ENCODE measurements at regions not wholly inside any gene's neighbourhood (a gene's known extent, or its start where the extent isn't known, plus 50 kb on each side); places are given as distances from the start of the nearest gene placed in this dataset.

DNA sequence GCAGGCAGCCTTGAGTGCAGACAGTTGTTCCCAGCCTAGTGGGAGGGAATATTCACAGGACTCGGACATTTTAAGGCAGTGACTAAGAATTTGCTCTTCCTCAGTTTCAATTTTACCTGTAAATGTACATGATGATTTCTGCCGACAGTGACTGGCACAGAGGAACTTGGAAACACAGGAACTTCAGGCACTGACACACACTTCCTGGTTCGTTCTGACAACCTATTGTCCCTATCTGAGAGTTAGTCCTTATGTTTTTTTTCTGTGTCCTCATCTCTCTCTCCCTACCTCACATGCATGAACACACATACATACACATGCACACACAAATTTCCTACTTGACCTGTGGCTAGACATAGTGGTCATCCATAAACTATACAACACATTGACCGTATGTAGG lies 89.4 kb upstream of the CD180 start:
- Histone ChIP-seq H3K27me3 (ENCODE audit: control insufficient read depth, insufficient read depth, low read length) (no peaks in the 10 kb centered on the region), H3K4me1 (ENCODE audit: control insufficient read depth, insufficient read depth, low read length) (no peaks in the 10 kb centered on the region), H3K27ac (ENCODE audit: low read depth, low read length) (no peak overlapping the region), H3K9me3 (ENCODE audit: control insufficient read depth, insufficient read depth, low read length) (no peaks in the 10 kb centered on the region), H3K9ac (ENCODE audit: low read depth, low read length) (no peak overlapping the region), H3K4me3 (ENCODE audit: low read depth, low read length) (no peak overlapping the region), H3K36me3 (ENCODE audit: control insufficient read depth, insufficient read depth, low read length) (no peaks in the 10 kb centered on the region)

DNA sequence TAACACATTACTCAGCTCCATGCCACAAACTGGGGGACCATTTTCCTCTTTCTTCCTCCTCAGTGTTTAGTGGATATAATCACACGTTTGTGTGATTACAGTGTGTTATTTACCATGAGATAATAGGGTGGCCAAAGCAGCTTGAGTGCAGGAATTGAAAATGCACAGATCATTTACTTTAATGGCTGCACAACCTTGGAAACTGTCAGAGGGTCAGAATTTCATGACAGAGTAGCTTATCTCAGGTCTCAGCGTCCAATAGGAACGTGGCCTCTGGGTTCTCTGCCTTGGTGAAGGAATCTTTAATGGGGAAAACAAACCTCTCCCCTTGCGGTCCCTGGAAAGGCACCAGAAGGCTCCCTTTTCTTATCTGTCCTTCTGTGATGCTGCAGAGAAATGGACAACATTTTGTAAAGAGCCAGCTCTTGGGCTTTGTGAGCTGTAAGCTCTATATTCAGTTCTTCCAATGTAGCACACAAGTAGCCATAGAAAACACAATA lies 87.4 kb upstream of the CD180 start:
- no peak overlapping the region for H3K9ac ChIP-seq (ENCODE audit: low read depth, low read length)
- no peak overlapping the region for H3K27ac ChIP-seq (ENCODE audit: low read depth, low read length)
- H3K27me3 ChIP-seq (ENCODE audit: control insufficient read depth, insufficient read depth, low read length) = no peaks in the 10 kb centered on the region
- H3K4me1 ChIP-seq (ENCODE audit: control insufficient read depth, insufficient read depth, low read length) = no peaks in the 10 kb centered on the region
- no peaks in the 10 kb centered on the region for H3K36me3 ChIP-seq (ENCODE audit: control insufficient read depth, insufficient read depth, low read length)
- H3K4me3 ChIP-seq (ENCODE audit: low read depth, low read length) = no peak overlapping the region
- H3K9me3 ChIP-seq (ENCODE audit: control insufficient read depth, insufficient read depth, low read length) = 0 out of 2 replicates have a peak, but pooled peaks cover 4% of the 10 kb centered on the region

DNA sequence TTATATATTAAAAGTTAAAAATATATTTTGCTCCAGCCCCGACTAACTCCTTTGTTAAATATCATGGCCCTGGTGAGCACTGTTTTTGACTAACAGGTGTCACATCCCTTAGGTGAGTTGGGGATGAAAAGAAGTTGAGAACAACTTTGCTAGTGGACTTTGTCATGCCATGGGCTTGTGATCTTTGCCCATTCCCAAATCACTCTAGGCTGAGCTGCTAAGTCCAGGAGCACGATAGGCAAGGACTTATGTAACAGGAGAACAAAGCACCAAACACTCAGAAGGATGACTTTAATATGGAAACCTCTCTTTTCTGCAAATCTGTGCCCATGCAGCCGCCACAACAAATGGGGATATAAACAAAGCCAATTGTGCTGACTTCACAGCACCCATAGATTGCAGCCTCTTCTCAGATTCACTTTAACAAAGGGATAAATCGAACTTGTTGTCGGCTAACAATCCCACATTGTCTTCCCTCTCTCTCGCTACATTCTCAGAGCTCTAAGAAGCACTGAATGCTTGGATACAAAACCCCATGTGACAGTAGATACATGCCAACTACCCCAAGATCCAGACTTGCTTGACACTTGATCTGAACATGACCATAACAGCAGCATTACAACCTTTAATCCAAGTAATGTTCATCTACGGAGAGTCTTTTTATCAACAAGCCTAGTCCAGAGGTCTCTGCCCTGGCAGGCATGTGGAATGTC lies 86.8 kb upstream of the CD180 start:
- Histone ChIP-seq H3K27me3 (ENCODE audit: control insufficient read depth, insufficient read depth, low read length) (no peaks in the 10 kb centered on the region), H3K4me3 (ENCODE audit: low read depth, low read length) (no peak overlapping the region), H3K9me3 (ENCODE audit: control insufficient read depth, insufficient read depth, low read length) (peaks cover 10% of the 10 kb centered on the region), H3K9ac (ENCODE audit: low read depth, low read length) (no peak overlapping the region), H3K36me3 (ENCODE audit: control insufficient read depth, insufficient read depth, low read length) (no peaks in the 10 kb centered on the region), H3K27ac (ENCODE audit: low read depth, low read length) (no peak overlapping the region), H3K4me1 (ENCODE audit: control insufficient read depth, insufficient read depth, low read length) (no peaks in the 10 kb centered on the region)

DNA sequence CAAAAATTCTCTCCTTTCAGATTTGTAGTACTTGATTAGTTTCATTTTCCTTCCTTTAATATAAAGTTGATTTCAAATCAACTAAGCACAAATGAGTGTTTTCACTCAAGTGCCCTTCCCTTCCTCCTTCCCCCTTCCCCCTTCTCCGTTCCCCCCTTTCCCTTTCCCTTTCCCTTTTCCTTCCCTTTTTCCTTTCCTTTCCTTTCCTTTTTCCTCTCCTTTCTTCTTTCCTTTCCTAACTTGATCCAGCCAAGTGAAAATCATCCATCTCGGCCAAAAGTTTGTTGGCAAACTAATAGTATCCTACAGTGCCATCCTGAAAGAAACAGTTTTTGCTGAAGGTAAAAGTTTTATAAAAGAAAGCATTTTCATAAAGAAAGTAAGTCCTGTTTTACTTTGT lies 85.3 kb upstream of the CD180 start:
- Histone ChIP-seq H3K36me3 (ENCODE audit: control insufficient read depth, insufficient read depth, low read length) (no peaks in the 10 kb centered on the region), H3K27ac (ENCODE audit: low read depth, low read length) (no peak overlapping the region), H3K27me3 (ENCODE audit: control insufficient read depth, insufficient read depth, low read length) (no peaks in the 10 kb centered on the region), H3K4me1 (ENCODE audit: control insufficient read depth, insufficient read depth, low read length) (no peaks in the 10 kb centered on the region), H3K9ac (ENCODE audit: low read depth, low read length) (no peak overlapping the region), H3K9me3 (ENCODE audit: control insufficient read depth, insufficient read depth, low read length) (peaks cover 16% of the 10 kb centered on the region), H3K4me3 (ENCODE audit: low read depth, low read length) (no peak overlapping the region)

DNA sequence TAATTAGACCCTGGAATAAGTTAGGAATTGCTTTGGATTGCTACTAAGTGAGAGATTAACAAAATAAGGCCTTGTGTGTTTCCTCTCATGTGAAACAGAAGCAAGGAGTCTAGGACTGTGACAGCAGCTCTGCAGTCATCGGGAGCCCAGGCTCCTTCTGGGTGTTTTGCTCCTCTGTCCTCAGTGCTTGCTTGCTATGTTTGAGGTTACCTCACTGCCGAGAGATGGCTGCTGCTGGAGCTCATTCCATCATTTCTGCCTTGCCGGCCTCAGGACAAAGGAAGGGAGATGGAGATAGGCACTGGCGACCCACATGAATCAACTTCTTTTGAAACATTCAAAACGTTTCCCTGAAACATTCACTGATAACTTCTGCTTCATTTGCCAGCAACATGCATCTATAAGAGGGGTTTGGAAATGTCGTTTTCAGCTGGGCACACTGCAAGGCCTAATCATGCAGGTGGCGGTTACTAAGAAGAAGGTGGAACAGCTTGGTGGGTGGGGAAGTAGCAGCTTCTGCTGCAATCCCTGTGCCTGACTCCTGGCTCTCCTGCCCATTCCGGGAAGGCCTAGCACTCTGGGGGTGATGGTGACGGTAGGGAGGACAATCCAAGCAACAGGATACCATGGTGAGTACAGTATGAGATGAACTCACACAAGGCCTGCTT lies 77.2 kb upstream of the CD180 start:
- no peak overlapping the region for H3K27ac ChIP-seq (ENCODE audit: low read depth, low read length)
- no peaks in the 10 kb centered on the region for H3K27me3 ChIP-seq (ENCODE audit: control insufficient read depth, insufficient read depth, low read length)
- H3K36me3 ChIP-seq (ENCODE audit: control insufficient read depth, insufficient read depth, low read length) = no peaks in the 10 kb centered on the region
- no peak overlapping the region for H3K4me3 ChIP-seq (ENCODE audit: low read depth, low read length)
- H3K9me3 ChIP-seq (ENCODE audit: control insufficient read depth, insufficient read depth, low read length) = peaks cover 19% of the 10 kb centered on the region
- H3K9ac ChIP-seq (ENCODE audit: low read depth, low read length) = no peak overlapping the region
- H3K4me1 ChIP-seq (ENCODE audit: control insufficient read depth, insufficient read depth, low read length) = no peaks in the 10 kb centered on the region

DNA sequence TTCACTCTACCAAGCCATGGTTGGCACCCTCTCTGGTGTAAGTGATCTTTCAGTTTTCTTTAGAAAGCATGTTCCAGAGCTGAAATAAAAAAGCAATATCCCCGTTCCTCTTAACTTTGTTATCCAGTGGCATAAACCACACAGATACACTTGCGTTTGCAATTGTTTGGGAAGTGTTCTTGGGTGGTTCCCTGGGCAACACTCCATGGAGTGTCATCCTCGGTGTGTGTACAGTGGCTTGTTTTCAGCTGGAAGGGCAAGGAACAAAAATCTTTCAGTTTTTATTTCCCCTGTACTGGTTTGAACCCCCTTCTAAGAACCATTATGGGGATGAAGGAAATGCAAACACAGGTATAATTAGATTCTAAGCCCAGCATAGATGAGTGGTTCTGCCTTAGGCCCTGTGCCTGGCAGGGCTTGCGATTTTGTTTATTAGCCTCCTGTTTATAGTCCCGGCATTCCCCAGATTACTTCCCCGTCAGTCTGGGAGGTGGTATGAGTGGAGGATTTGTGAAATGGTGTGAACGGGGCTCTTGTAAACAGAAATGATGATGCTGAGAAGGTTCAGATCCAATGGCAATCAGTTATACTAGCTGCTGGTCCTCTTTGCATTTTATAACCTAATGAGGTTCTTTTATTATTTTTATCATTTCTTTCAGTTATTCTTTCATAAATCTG lies 76.0 kb upstream of the CD180 start:
- Histone ChIP-seq H3K27me3 (ENCODE audit: control insufficient read depth, insufficient read depth, low read length) (no peaks in the 10 kb centered on the region), H3K27ac (ENCODE audit: low read depth, low read length) (no peak overlapping the region), H3K9me3 (ENCODE audit: control insufficient read depth, insufficient read depth, low read length) (peaks cover 9% of the 10 kb centered on the region), H3K4me1 (ENCODE audit: control insufficient read depth, insufficient read depth, low read length) (no peaks in the 10 kb centered on the region), H3K4me3 (ENCODE audit: low read depth, low read length) (no peak overlapping the region), H3K9ac (ENCODE audit: low read depth, low read length) (no peak overlapping the region), H3K36me3 (ENCODE audit: control insufficient read depth, insufficient read depth, low read length) (no peaks in the 10 kb centered on the region)

DNA sequence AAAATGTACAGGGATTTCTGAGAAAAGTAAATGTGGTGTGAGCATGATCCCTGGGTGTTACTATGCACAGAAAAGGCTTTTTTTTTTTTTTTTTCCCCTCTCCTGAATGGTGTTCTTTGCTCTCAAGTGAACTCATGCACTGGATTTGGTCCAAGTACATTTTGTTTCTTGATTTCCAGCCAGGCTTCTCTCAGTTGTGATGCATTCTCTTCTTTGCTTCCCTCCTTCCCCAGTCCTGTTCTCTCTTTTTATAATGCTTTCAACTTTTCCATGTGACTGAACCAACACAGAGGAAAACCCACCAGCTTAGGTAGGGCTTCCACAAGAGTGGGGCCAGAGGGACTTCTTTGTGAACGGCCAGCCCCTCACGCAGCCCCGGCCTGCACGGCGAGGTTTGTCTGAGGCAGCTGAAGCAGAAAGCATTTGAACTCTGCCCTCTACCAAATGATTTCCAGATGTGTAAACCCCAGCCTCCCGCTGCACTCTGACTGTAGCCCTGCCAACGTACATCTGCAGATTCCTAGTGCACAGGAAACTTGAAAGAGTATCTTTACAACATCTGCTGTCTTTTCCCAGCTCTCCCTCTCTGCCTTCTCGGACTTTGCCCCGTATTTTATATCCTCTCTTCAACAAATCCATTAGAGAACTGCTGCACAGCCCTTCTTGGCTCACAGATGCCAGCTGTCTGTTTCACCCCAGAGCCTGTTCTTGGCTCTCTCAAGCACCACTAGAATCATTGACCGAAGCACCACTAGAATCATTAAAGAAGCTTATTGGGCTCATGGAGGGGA lies 71.8 kb upstream of the CD180 start:
- Histone ChIP-seq H3K4me1 (ENCODE audit: control insufficient read depth, insufficient read depth, low read length) (no peaks in the 10 kb centered on the region), H3K9me3 (ENCODE audit: control insufficient read depth, insufficient read depth, low read length) (no peaks in the 10 kb centered on the region), H3K27ac (ENCODE audit: low read depth, low read length) (no peak overlapping the region), H3K9ac (ENCODE audit: low read depth, low read length) (no peak overlapping the region), H3K27me3 (ENCODE audit: control insufficient read depth, insufficient read depth, low read length) (no peaks in the 10 kb centered on the region), H3K36me3 (ENCODE audit: control insufficient read depth, insufficient read depth, low read length) (no peaks in the 10 kb centered on the region), H3K4me3 (ENCODE audit: low read depth, low read length) (no peak overlapping the region)

DNA sequence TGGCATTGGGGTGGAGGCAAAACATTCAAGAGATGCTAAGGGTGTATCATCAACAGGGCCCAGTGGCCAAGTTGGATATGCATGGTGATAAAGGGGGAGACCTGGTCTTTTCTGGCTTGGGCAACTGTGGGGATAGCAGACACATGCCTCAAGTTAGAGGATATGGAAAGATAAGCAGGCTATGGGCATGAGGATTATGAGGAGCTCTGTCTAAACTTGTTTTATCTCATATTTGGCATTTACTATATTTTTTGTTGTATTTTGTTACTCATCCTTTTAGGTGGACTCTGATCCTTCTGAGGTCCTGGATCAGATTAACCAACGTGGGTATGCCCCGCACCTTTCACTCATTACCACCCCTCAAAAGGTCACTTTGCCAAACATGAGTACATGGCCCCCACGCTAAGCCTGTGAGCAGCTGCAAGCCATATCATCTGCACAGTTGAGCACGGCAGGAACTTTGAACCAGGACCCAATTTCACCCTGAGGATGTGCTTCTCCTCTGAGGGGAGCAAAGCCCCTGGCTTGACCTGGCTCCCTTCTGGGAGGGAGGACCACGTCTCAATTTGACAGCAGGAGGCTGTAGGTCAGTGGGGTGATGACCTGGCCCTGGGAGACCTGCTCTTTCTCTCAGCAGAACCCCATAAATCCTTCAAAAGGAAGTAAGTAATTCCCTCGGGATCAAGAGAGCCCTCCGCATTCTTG lies 71.1 kb upstream of the CD180 start:
- Histone ChIP-seq H3K9me3 (ENCODE audit: control insufficient read depth, insufficient read depth, low read length) (no peaks in the 10 kb centered on the region), H3K9ac (ENCODE audit: low read depth, low read length) (no peak overlapping the region), H3K36me3 (ENCODE audit: control insufficient read depth, insufficient read depth, low read length) (no peaks in the 10 kb centered on the region), H3K27me3 (ENCODE audit: control insufficient read depth, insufficient read depth, low read length) (no peaks in the 10 kb centered on the region), H3K4me3 (ENCODE audit: low read depth, low read length) (no peak overlapping the region), H3K4me1 (ENCODE audit: control insufficient read depth, insufficient read depth, low read length) (no peaks in the 10 kb centered on the region), H3K27ac (ENCODE audit: low read depth, low read length) (no peak overlapping the region)

DNA sequence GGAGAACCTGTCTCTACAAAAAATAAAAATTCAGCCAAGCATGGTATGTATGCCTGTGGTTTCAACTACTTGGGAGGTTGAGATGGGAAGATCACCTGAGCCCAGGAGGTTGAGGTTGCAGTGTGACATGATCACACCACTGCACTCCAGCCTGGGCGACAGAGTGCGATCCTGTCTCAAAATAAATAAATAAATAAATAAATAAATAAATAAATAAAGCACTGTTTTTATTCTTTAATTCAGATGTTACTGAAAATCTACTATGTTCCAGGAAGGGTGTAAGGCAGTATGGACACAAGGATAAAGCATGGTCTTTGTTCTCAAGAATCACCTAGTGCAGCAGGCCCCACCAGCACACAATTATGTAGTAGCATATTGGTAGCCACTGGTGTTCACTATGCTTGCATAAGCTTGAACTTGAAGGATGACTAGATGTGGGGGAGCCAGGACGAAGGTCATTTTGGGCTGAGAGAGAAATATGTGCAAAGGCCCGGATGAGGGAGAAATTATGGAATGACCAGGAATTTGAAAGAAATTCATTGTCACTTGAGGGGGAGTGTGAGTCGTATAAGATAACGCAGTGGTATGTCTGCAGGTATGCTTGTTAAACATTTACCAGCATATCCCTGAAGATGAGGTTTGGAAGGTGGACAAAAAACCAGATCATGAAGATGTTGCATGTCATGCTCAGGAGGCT lies 70.2 kb upstream of the CD180 start:
- no peak overlapping the region for H3K27ac ChIP-seq (ENCODE audit: low read depth, low read length)

DNA sequence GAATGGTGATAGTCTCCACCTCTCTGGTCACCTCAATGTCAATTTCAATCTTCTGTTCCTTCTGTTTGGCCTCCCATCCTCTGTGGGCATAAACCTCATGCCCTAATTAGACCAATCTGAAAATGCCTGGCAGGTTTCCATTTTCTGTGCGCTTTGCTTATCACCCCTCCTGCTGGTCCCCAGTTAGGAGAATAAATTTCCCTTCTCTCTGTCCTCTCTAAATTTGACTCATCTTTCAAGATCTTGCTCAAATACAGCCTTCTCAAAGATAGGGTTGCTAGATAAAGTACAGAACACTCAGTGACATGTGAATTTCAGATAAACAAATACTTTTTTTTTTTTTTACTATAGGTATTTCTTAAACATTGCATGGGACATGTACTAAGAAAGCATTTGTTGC lies 69.4 kb upstream of the CD180 start:
- Histone ChIP-seq H3K9me3 (ENCODE audit: control insufficient read depth, insufficient read depth, low read length) (no peaks in the 10 kb centered on the region), H3K9ac (ENCODE audit: low read depth, low read length) (no peak overlapping the region), H3K4me1 (ENCODE audit: control insufficient read depth, insufficient read depth, low read length) (no peaks in the 10 kb centered on the region), H3K27me3 (ENCODE audit: control insufficient read depth, insufficient read depth, low read length) (no peaks in the 10 kb centered on the region), H3K36me3 (ENCODE audit: control insufficient read depth, insufficient read depth, low read length) (no peaks in the 10 kb centered on the region), H3K4me3 (ENCODE audit: low read depth, low read length) (no peak overlapping the region), H3K27ac (ENCODE audit: low read depth, low read length) (no peak overlapping the region)

More for the DNA sequence above, 70.2 kb upstream of the CD180 start:
- H3K36me3 ChIP-seq (ENCODE audit: control insufficient read depth, insufficient read depth, low read length) = no peaks in the 10 kb centered on the region
- H3K4me1 ChIP-seq (ENCODE audit: control insufficient read depth, insufficient read depth, low read length) = no peaks in the 10 kb centered on the region
- no peaks in the 10 kb centered on the region for H3K9me3 ChIP-seq (ENCODE audit: control insufficient read depth, insufficient read depth, low read length)
- no peak overlapping the region for H3K9ac ChIP-seq (ENCODE audit: low read depth, low read length)
- H3K27me3 ChIP-seq (ENCODE audit: control insufficient read depth, insufficient read depth, low read length) = no peaks in the 10 kb centered on the region
- no peak overlapping the region for H3K4me3 ChIP-seq (ENCODE audit: low read depth, low read length)

Data from HUES48 (cell line).